K562 (cell line): ENCODE measurements at regions not wholly inside any gene's neighbourhood (a gene's known extent, or its start where the extent isn't known, plus 50 kb on each side); places are given as distances from the start of the nearest gene placed in this dataset.

ENCODE experiments used
- ATAC-seq: fragments of 200-7000 bp; cut with Tn5 transposase; 3 replicates; pipeline ENCODE4 v1.9.1; 2020; ENCODE audit warnings: moderate library complexity
- BruUV-seq: library from RNA; stranded (reverse); fragments of 400-500 nt; replicated peaks from 2 replicates; lab custom pipeline; 2021; lab: Mats Ljungman, UMichigan
- CTCF ChIA-PET: fragments of 300-600 bp; formaldehyde crosslinking; extraction: SDS; loops from one replicate; lab custom pipeline; 2021; ENCODE audit warnings: low intra/inter-chr PET ratio; lab: Yijun Ruan, JAX
- POLR2A ChIA-PET: fragments of 300-600, 350-650 bp; sonication (Branson Sonifier 250); formaldehyde crosslinking; extraction: SDS; loops from one replicate; lab custom pipeline; 2021; ENCODE audit warnings: antibody characterized with exemption, inconsistent platforms; lab: Yijun Ruan, JAX
- DNase-seq, 4 experiments: peaks; one replicate each; pipeline versions ENCODE4 v3.0.0 to v3.0.0-alpha.2; 2011 to 2018; ENCODE audit warnings: low spot score in 3 of 4, mixed read lengths in 3 of 4; ENCODE audit errors: extremely low read depth in 1 of 4
- FAIRE-seq: peaks from 2 replicates; lab custom pipeline; 2011; peaks lifted over from hg19 to GRCh38; lab: Jason Lieb, UNC
- H2AFZ ChIP-seq: 2 replicates; pipeline ENCODE4 v1.6.0; 2011; ENCODE audit warnings: low read depth, low read length, control low read depth, inconsistent platforms
- H3K27ac ChIP-seq: fragments of 200-600 bp; 3 replicates; pipeline ENCODE4 v1.8.0; 2011; ENCODE audit warnings: low read depth, mild to moderate bottlenecking, control low read depth, inconsistent platforms, low read length, moderate library complexity, mixed read lengths; ENCODE audit errors: extremely low read depth
- H3K27me3 ChIP-seq, 2 experiments: fragments of 300-600 bp in 1 of 2; 2 replicates in 1 of 2; 3 replicates in 1 of 2; pipeline versions ENCODE4 v1.6.0 to v1.8.0; 2011; ENCODE audit warnings: inconsistent platforms in 2 of 2, low read length in 2 of 2, mild to moderate bottlenecking in 1 of 2, mixed read lengths in 1 of 2, moderate library complexity in 1 of 2; ENCODE audit not compliant: control insufficient read depth in 2 of 2, insufficient read depth in 2 of 2
- H3K36me3 ChIP-seq: fragments of 300-600 bp; 3 replicates; pipeline ENCODE4 v1.8.0; 2011; ENCODE audit warnings: mild to moderate bottlenecking, low read length, inconsistent platforms; ENCODE audit not compliant: control insufficient read depth, insufficient read depth
- H3K4me1 ChIP-seq, 2 experiments: fragments of 200-600 bp in 1 of 2; replicated peaks in 1 of 2; 2 replicates in 1 of 2; 3 replicates in 1 of 2; pipeline versions ENCODE4 v1.5.1 to v1.8.0; 2011; ENCODE audit warnings: inconsistent platforms in 2 of 2, low read length in 2 of 2, mild to moderate bottlenecking in 1 of 2, mixed read lengths in 1 of 2, moderate library complexity in 1 of 2; ENCODE audit not compliant: control insufficient read depth in 2 of 2, insufficient read depth in 2 of 2
- H3K4me2 ChIP-seq: 2 replicates; pipeline ENCODE4 v1.6.1; 2011; ENCODE audit warnings: low read length, control low read depth, inconsistent platforms, mixed read lengths; ENCODE audit not compliant: insufficient read depth
- H3K4me3 ChIP-seq: fragments of 200-600 bp; sonication (generic), shearing (Covaris generic); 2 replicates; pipeline ENCODE4 v1.5.1; 2016; ENCODE audit warnings: control low read depth, inconsistent platforms
- H3K79me2 ChIP-seq: fragments of 200-600 bp; 3 replicates; pipeline ENCODE4 v1.8.0; 2011; ENCODE audit warnings: low read length, inconsistent platforms; ENCODE audit not compliant: control insufficient read depth, insufficient read depth
- H3K9ac ChIP-seq, 2 experiments: 2 replicates each; pipeline versions ENCODE4 v1.6.0 to v1.6.1; 2011; ENCODE audit warnings: low read depth in 2 of 2, low read length in 2 of 2, control low read depth in 1 of 2, inconsistent platforms in 1 of 2, mild to moderate bottlenecking in 1 of 2, mixed read lengths in 1 of 2; ENCODE audit not compliant: insufficient read depth in 1 of 2
- H3K9me1 ChIP-seq: one replicate; pipeline ENCODE4 v1.6.0; 2011; ENCODE audit warnings: inconsistent platforms, mild to moderate bottlenecking, low read length, moderate library complexity; ENCODE audit not compliant: control insufficient read depth, insufficient read depth
- H3K9me3 ChIP-seq: replicated peaks from 2 replicates; pipeline ENCODE4 v1.5.1; 2011; ENCODE audit warnings: low read depth, low read length, inconsistent platforms; ENCODE audit not compliant: control insufficient read depth, insufficient read depth
- H4K20me1 ChIP-seq: replicated peaks from 2 replicates; pipeline ENCODE4 v1.6.1; 2011; ENCODE audit warnings: low read length, inconsistent platforms, mixed read lengths; ENCODE audit not compliant: control insufficient read depth, insufficient read depth
- JUND ChIP-seq, 2 experiments: IDR thresholded peaks; 2 replicates in 1 of 2; 3 replicates in 1 of 2; pipeline ENCODE4 v1.6.1; 2011; ENCODE audit warnings: borderline replicate concordance in 2 of 2, low read depth in 2 of 2, low read length in 2 of 2, improper control_type of control experiment in 1 of 2, missing biosample characterization in 1 of 2, missing genetic modification characterization in 1 of 2, missing genetic modification reagents in 1 of 2
- MAFG ChIP-seq: fragments of 450-650 bp; conservative IDR thresholded peaks from 2 replicates; pipeline ENCODE4 v1.6.1; 2016; ENCODE audit warnings: missing genetic modification characterization, missing compliant biosample characterization
- MLLT1 ChIP-seq, 2 experiments: fragments of 450-650 bp; IDR thresholded peaks; 2 replicates each; pipeline ENCODE4 v1.6.1; 2016
- PPARD ChIP-seq: fragments of 250-450 bp; sonication (Bioruptor Pico); IDR thresholded peaks from 2 replicates; pipeline ENCODE4 v1.8.0; 2022; ENCODE audit warnings: inconsistent platforms, mild to moderate bottlenecking, moderate library complexity
- PREB ChIP-seq: sonication (generic); formaldehyde crosslinking; IDR thresholded peaks from 2 replicates; pipeline ENCODE4 v1.8.1; 2023; ENCODE audit warnings: mild to moderate bottlenecking, missing genetic modification reagents
- SFPQ ChIP-seq: fragments of 200-400 bp; formaldehyde crosslinking; IDR thresholded peaks from 2 replicates; pipeline ENCODE4 v1.6.1; 2017; ENCODE audit warnings: mild to moderate bottlenecking, low read depth, low read length, moderate library complexity
- SREBF2 ChIP-seq: sonication (generic); formaldehyde crosslinking; IDR thresholded peaks from 2 replicates; pipeline ENCODE4 v1.4.0; 2020; ENCODE audit warnings: mild to moderate bottlenecking, missing genetic modification reagents
- ZBTB5 ChIP-seq: fragments of 450-650 bp; IDR thresholded peaks from 2 replicates; pipeline ENCODE4 v1.6.1; 2017; ENCODE audit warnings: antibody characterized with exemption
- ZMIZ1 ChIP-seq, 2 experiments: fragments of 150-350 bp in 1 of 2; IDR thresholded peaks; 2 replicates each; pipeline ENCODE4 v1.6.1; 2012 to 2016; ENCODE audit warnings: low read depth in 2 of 2, low read length in 2 of 2, mild to moderate bottlenecking in 1 of 2, moderate library complexity in 1 of 2
- ZNF121 ChIP-seq: sonication (generic); formaldehyde crosslinking; conservative IDR thresholded peaks from 2 replicates; pipeline ENCODE4 v1.8.0; 2022; ENCODE audit warnings: missing genetic modification reagents
- WGBS: fragments of 100-300 bp; shearing (Covaris generic); methylation state at CpG from one replicate; pipeline ENCODE4 v1.1.6; 2016; ENCODE audit warnings: low coverage, mixed read lengths; ENCODE audit not compliant: insufficient coverage; ENCODE audit errors: missing lambda C conversion rate; 5-methylcytosine and 5-hydroxymethylcytosine counted together
- in situ Hi-C: fragments of 300-500 bp; cut with MboI; formaldehyde crosslinking; loops from 4 replicates; pipeline ENCODE4 v1.15.0; 2018; ENCODE audit warnings: inconsistent platforms, mixed read lengths
- intact Hi-C: fragments of 100-400 bp; cut with micrococcal nuclease; formaldehyde crosslinking; loops from 2 replicates; pipeline ENCODE4 v1.14.2; 2022

GRCh38 chr9:106038266-106039001 lies 344.1 kb downstream of the TMEM38B start:
- H3K36me3 ChIP-seq = no peaks in the 10 kb centered on the region
- H3K9ac ChIP-seq = no peak overlapping the region
- H3K4me1 ChIP-seq = no peaks in the 10 kb centered on the region
- no TSS peak for BruUV-seq
- in situ Hi-C loops = no loop called here
- no peak overlapping the region for H3K4me3 ChIP-seq
- no peaks in the 10 kb centered on the region for H3K79me2 ChIP-seq
- no peaks in the 10 kb centered on the region for H3K9me3 ChIP-seq
- H3K9me1 ChIP-seq = no peaks in the 10 kb centered on the region
- FAIRE-seq (no peak), ATAC-seq (no peak), DNase-seq (no peak)
- no peak overlapping the region for H3K4me2 ChIP-seq
- 0% methylated on average over 1 of the region's 1 CpG for WGBS
- no peak overlapping the region for H3K27ac ChIP-seq
- POLR2A ChIA-PET = interaction anchor here (0.6 kb wide), 1 partner anchor 41 kb away, joined by 3 read pairs; no protein-coding TSS in a partner anchor
- no peak overlapping the region for H2AFZ ChIP-seq
- intact Hi-C loops = no loop called here
- H4K20me1 ChIP-seq = no peaks in the 10 kb centered on the region
- CTCF ChIA-PET = no interaction called here
- H3K27me3 ChIP-seq = no peaks in the 10 kb centered on the region
- TF ChIP-seq PREB (CRISPR knock-in tag) (no peak), JUND (IDR thresholded peaks at IDR 0.05; ENCODE audit: borderline replicate concordance, low read depth, low read length) (no peak), JUND (tag; IDR thresholded peaks at IDR 0.05; ENCODE audit: borderline replicate concordance, low read depth, low read length) (no peak), SFPQ (no peak), ZBTB5 (no peak), ZNF121 (CRISPR knock-in tag) (no peak), SREBF2 (no peak), PPARD (CRISPR knock-in tag) (no peak), ZMIZ1 (IDR thresholded peaks at IDR 0.05; ENCODE audit: low read depth in 2 of 2, low read length in 2 of 2) (no peak), MLLT1 (IDR thresholded peaks at IDR 0.05) (no peak), MAFG (tag) (no peak)
